GM18505 (cell line): ENCODE measurements at regions not wholly inside any gene's neighbourhood (a gene's known extent, or its start where the extent isn't known, plus 50 kb on each side); places are given as distances from the start of the nearest gene placed in this dataset.

Experiments
- ATAC-seq: cut with Tn5 transposase; IDR thresholded peaks from one replicate; pipeline ENCODE4 v1.9.1; 2021; ENCODE audit not compliant: unreplicated experiment
- POLR2A ChIP-seq: IDR thresholded peaks from 4 replicates; pipeline ENCODE4 v1.6.1; 2011; ENCODE audit warnings: borderline replicate concordance; ENCODE audit not compliant: insufficient read depth, insufficient read length; ENCODE audit errors: extremely low read depth

- TF ChIP-seq POLR2A: no peak
- no peak for ATAC-seq
These were observed 1248.9 kb upstream of the MIR17HG start for GRCh38 chr13:90098577-90098976.

GRCh38 chr13:90099847-90100246 lies 1247.6 kb upstream of the MIR17HG start:
- TF ChIP-seq POLR2A: no peak
- ATAC-seq: no peak

DNA sequence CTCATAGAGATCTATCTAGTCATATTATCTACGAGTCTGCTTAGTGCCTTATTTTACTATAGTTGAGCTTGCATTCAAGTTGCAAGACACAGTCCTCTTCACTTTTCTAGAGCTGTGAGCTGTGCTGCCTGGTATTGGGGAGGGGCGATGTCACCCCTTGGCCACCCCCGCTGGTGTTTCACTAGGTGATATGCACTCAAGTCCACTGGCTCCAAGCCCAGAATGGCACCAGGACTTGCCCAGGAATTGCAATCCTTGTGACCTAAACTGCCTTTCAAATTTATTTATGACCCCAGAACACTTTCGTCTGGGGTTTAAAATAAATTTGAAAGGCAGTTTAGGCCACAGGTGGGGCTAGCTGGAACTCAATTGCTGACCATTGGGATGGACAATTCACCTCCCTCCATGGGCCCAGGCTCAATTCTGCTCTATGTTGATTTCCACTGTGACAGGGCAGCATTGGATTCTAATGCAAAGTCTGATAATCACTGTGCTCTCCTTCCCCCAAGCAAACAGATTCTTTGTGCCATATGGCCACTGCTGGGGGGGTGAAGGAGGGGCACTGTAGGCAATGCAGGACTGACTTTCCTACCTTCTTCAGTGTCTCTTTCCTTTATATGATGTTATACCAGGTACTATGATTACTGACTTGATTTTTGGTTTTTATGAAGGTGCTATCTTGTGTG lies 1244.2 kb upstream of the MIR17HG start:
- TF ChIP-seq POLR2A: no peak
- ATAC-seq: no peak

DNA sequence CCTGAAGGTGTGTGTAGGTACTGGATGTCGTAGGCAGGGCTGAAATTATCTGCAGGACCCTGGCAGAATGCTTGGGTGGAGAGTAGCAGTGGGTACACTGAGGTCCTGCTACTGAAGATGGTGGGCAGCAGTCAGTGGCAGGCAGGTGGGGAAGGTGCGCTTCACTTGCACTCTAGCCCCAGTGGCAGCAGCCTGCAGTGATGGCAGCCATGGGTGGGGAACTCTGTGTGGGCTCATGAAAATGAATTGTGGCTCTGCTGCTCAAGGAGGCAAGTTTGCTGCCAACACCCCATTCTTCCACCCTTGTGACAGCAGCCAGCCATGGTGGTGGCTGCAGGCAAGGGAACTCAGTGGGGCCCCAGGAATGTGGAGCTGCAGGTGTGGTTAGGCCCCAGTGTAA lies 1242.7 kb upstream of the MIR17HG start:
- no peak for ATAC-seq
- TF ChIP-seq POLR2A: no peak

DNA sequence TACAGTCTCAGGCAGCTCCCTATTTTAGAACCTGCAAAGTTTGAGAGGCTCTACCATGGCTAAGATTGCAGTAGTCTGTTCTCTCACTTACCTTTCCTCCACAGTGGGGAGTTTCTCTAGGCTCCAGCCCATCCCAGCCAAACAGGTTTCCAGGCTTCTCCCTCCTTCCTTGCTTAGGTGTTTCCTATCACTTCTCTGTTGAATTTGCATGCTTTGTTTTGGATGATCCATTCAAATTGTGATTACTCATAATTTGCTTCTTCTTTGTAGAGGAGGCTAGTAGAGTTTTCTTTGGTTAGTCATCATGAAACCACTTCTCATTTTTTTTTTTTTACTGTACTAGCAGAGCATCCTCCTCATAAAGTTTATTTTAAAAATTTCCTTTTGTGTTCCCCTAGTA lies 1242.2 kb upstream of the MIR17HG start:
- ATAC-seq: no peak
- TF ChIP-seq POLR2A: no peak

DNA sequence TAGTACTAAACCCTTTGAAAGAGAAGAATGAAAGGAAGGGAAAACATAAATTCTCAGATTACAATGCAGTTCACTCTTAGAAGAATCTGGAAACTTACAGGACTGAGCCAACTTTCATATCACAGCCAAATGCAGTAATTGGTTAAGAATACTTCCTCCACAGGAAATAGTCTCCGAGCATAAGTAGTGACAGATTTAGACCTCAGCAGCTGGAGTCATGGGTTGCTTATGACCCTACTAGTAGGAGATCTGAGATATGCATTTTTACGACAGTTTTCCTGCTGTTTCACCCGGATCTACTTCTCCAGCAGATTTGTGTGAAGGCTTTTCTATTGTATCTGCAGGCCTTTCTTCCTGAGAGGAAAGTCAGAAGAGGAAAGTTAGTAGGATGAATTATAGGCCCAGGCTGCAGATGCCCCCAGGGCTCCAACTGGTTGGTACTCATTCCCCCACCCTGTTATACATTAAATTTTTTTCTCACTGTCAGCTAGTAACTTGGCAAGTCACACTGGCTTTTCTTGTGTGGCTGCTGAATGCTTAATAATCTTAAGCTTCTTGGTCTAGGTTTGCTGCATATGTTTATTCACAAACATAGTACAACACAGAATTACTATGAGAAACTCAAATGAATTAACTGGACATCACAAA lies 1241.5 kb upstream of the MIR17HG start:
- no peak for ATAC-seq
- TF ChIP-seq POLR2A: no peak

GRCh38 chr13:90107661-90108060 lies 1239.8 kb upstream of the MIR17HG start:
- no peak for TF ChIP-seq POLR2A
- no peak for ATAC-seq

- no peak for ATAC-seq
- no peak for TF ChIP-seq POLR2A
These were observed 1238.9 kb upstream of the MIR17HG start for GRCh38 chr13:90108547-90108946.

GRCh38 chr13:90116121-90116520 lies 1231.4 kb upstream of the MIR17HG start:
- no peak for TF ChIP-seq POLR2A
- no peak for ATAC-seq

- ATAC-seq: no peak
- no peak for TF ChIP-seq POLR2A
These were observed 1228.9 kb upstream of the MIR17HG start for GRCh38 chr13:90118467-90119071.

- no peak for TF ChIP-seq POLR2A
- ATAC-seq: no peak
These were observed 1227.5 kb upstream of the MIR17HG start for GRCh38 chr13:90120026-90120425.

GRCh38 chr13:90121784-90122183 lies 1225.7 kb upstream of the MIR17HG start:
- no peak for ATAC-seq

GRCh38 chr13:90122531-90122930 lies 1225.0 kb upstream of the MIR17HG start:
- no peak for TF ChIP-seq POLR2A
- ATAC-seq: no peak

More at GRCh38 chr13:90121784-90122183, 1225.7 kb upstream of the MIR17HG start:
- no peak for TF ChIP-seq POLR2A

- TF ChIP-seq POLR2A: no peak
- no peak for ATAC-seq
These were observed 1211.9 kb upstream of the MIR17HG start for GRCh38 chr13:90135558-90135957.
